OCI-LY7 (cell line): ENCODE measurements at regions not wholly inside any gene's neighbourhood (a gene's known extent, or its start where the extent isn't known, plus 50 kb on each side); places are given as distances from the start of the nearest gene placed in this dataset.

Experiments
- EZH2phosphoT487 ChIP-seq: fragments of 200-600 bp; sonication (generic); IDR thresholded peaks from 2 replicates; pipeline ENCODE4 v1.6.1; 2018; ENCODE audit warnings: low read depth, borderline replicate concordance, mild to moderate bottlenecking, mixed run types, antibody characterized with exemption, low read length, moderate library complexity, mixed read lengths
- TF ChIP-seq, protein P1 (sequence below): fragments of 200-600 bp; sonication (generic); conservative IDR thresholded peaks from 2 replicates; pipeline ENCODE4 v1.5.1; 2014; ENCODE audit warnings: mild to moderate bottlenecking, antibody characterized with exemption, low read length, moderate library complexity, mixed read lengths

DNA sequence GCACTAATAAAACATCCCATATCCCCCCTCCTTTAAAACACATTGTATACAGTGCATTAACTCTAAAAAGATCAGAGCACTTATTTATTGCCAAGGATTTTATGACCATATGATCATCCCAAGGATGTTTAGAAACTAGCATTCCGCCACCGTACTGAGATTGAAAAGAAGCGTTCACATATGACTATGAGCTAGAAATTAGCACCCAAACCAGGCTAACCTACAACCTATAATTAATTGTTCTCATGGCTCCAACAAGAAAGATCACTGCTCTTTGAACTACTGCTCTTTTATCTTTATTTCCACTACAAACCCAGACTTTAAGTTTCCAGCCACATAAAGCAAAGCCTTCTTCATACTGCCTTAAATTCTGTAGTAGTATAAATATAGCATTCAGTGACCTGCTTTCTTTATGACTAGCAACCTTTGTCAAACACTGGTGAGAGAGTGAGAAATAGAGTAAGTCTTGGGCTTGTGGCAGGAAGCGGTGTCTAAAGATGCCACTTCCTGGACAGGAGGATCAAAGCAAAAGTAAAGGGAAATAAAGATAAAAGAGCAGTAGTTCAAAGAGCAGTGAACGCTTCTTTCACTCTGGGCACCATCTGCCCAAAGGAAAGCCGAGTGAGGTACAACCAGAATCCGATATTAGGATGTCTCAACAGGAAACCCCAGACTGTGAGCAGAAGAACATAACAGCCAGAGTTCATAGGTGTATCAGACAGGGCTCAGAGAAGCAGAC, 151.1 kb upstream of the ERCC6L2 start:
- TF ChIP-seq, protein P1, sequence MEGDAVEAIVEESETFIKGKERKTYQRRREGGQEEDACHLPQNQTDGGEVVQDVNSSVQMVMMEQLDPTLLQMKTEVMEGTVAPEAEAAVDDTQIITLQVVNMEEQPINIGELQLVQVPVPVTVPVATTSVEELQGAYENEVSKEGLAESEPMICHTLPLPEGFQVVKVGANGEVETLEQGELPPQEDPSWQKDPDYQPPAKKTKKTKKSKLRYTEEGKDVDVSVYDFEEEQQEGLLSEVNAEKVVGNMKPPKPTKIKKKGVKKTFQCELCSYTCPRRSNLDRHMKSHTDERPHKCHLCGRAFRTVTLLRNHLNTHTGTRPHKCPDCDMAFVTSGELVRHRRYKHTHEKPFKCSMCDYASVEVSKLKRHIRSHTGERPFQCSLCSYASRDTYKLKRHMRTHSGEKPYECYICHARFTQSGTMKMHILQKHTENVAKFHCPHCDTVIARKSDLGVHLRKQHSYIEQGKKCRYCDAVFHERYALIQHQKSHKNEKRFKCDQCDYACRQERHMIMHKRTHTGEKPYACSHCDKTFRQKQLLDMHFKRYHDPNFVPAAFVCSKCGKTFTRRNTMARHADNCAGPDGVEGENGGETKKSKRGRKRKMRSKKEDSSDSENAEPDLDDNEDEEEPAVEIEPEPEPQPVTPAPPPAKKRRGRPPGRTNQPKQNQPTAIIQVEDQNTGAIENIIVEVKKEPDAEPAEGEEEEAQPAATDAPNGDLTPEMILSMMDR: no peak
- no peak for TF ChIP-seq EZH2phosphoT487
